Calu3 (cell line): ENCODE measurements at regions not wholly inside any gene's neighbourhood (a gene's known extent, or its start where the extent isn't known, plus 50 kb on each side); places are given as distances from the start of the nearest gene placed in this dataset.

Source experiments
- BruUV-seq: library from RNA; stranded (reverse); fragments of 400-500 nt; replicated peaks from 2 replicates; lab custom pipeline; 2021; lab: Mats Ljungman, UMichigan
- CTCF ChIA-PET: fragments of 300-600 bp; sonication (Branson Sonifier 250); formaldehyde crosslinking; loops from one replicate; lab custom pipeline; 2022; ENCODE audit warnings: antibody characterized with exemption; lab: Charles Lee
- DNase-seq: peaks from one replicate; pipeline ENCODE4 v3.0.0; 2022
- H3K27ac Mint-ChIP-seq: one replicate; pipeline ENCODE4 v1.8.0; 2022; ENCODE audit warnings: mixed read lengths; ENCODE audit not compliant: unreplicated experiment
- H3K27me3 Mint-ChIP-seq: one replicate; pipeline ENCODE4 v1.8.0; 2022; ENCODE audit warnings: mixed read lengths; ENCODE audit not compliant: unreplicated experiment
- H3K36me3 Mint-ChIP-seq: one replicate; pipeline ENCODE4 v1.8.0; 2022; ENCODE audit warnings: mild to moderate bottlenecking, moderate library complexity, mixed read lengths; ENCODE audit not compliant: insufficient read depth, unreplicated experiment
- H3K4me1 Mint-ChIP-seq: one replicate; pipeline ENCODE4 v1.8.0; 2022; ENCODE audit warnings: mild to moderate bottlenecking, low read depth, mixed read lengths; ENCODE audit not compliant: unreplicated experiment
- H3K4me3 Mint-ChIP-seq: one replicate; pipeline ENCODE4 v1.8.0; 2022; ENCODE audit warnings: mild to moderate bottlenecking, low read depth, moderate library complexity, mixed read lengths; ENCODE audit not compliant: unreplicated experiment
- H3K9me3 Mint-ChIP-seq: one replicate; pipeline ENCODE4 v1.8.0; 2022; ENCODE audit warnings: low read depth, mixed read lengths; ENCODE audit not compliant: unreplicated experiment
- CTCF ChIP-seq: fragments of 200-600 bp; IDR thresholded peaks from one replicate; pipeline ENCODE4 v1.8.0; 2022; ENCODE audit warnings: antibody characterized with exemption; ENCODE audit not compliant: unreplicated experiment
- intact Hi-C: fragments of 100-400 bp; cut with micrococcal nuclease; formaldehyde crosslinking; loops from one replicate; pipeline ENCODE4 v1.10.0; 2022; ENCODE audit not compliant: unreplicated experiment

GRCh38 chrX:6748595-6748994 is 213.7 kb upstream of the VCX3A start:
- CTCF ChIA-PET: no interaction called here
- H3K4me1 Mint-ChIP-seq: no peaks in the 10 kb centered on the region
- no peak overlapping the region for H3K27ac Mint-ChIP-seq
- no peak overlapping the region for H3K4me3 Mint-ChIP-seq
- no peak for DNase-seq
- no peak for TF ChIP-seq CTCF
- intact Hi-C loops: no loop called here
- no TSS peak for BruUV-seq
- no peaks in the 10 kb centered on the region for H3K36me3 Mint-ChIP-seq
- no peaks in the 10 kb centered on the region for H3K27me3 Mint-ChIP-seq
- H3K9me3 Mint-ChIP-seq: peaks cover 5% of the 10 kb centered on the region

DNA sequence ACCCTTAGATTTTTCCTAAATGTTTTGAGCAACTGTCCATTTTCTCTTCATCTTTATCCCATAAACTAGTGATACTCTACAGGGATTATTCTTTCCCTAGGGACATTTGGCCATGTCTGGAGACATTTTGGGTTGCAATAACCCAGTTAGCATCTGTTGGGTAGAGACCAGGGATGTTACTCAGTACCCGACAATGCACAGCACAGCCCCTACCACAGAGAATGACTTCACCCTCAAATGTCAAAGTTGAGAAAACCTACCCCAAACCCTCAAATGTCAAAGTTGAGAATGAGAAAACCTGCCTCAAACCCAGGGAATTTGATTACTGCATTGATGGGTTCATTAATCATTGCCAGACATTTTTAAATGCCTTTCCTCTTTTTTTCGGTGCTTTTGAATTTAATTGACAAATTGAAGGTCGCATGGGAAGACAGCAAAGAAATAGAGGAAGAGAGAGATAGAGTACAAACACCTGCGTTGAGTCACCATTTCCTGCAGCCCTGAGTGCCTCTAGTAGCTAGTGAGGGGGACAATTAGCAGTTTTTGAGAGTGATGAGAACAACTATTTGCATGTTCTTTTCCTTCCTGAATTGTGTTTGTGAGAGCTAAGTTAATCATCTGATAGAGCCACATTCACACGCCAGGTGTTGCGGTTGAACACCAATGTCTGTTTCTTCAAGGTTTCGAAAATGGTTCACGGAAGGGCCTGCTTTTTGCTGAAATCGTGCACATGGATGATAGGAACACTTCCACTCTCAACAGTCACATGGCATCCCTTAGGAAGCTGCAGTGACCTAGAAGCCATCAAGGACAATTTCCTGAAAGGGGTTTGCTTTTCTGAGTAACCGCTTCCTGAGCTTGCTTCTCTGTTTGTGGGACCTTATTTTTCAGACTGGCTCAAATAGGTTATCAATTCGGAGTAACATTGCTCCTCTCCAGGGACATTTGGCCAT is 203.9 kb upstream of the VCX3A start:
- Mint-ChIP-seq H3K4me1 (no peaks in the 10 kb centered on the region), H3K27me3 (no peaks in the 10 kb centered on the region), H3K36me3 (peaks cover 8% of the 10 kb centered on the region), H3K27ac (no peak overlapping the region), H3K4me3 (no peak overlapping the region), H3K9me3 (peaks cover 14% of the 10 kb centered on the region)
- CTCF ChIA-PET: no interaction called here
- DNase-seq: no peak
- TF ChIP-seq CTCF: no peak
- no TSS peak for BruUV-seq
- intact Hi-C loops: no loop called here

GRCh38 chrX:6734844-6735634 is 200.1 kb upstream of the VCX3A start:
- intact Hi-C loops: no loop called here
- DNase-seq: no peak
- TF ChIP-seq CTCF: no peak
- H3K27ac Mint-ChIP-seq: no peak overlapping the region
- H3K4me1 Mint-ChIP-seq: no peaks in the 10 kb centered on the region
- peaks cover 12% of the 10 kb centered on the region for H3K9me3 Mint-ChIP-seq
- H3K4me3 Mint-ChIP-seq: no peak overlapping the region
- CTCF ChIA-PET: no interaction called here
- H3K36me3 Mint-ChIP-seq: no peaks in the 10 kb centered on the region
- H3K27me3 Mint-ChIP-seq: no peaks in the 10 kb centered on the region
- BruUV-seq: no TSS peak

DNA sequence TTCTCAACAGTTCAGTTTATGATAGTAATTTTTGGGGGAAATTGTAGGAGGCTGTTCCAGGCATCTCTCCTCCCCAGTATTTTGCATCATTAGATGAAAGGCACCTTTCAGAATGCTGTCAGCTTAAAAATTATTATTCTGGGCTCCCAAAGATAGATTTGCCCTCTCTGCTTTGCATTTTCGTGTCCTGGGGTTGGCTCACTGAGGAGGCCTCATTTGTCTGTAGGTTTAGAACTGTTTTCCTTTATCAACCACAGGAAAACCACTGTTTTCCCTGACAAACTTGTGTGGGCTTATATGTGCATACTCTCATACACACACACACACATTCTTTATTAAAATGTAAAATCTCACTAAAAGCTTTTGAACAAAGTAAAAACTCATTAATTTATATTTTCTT is 197.2 kb upstream of the VCX3A start:
- H3K27ac Mint-ChIP-seq: no peak overlapping the region
- intact Hi-C loops: no loop called here
- DNase-seq: no peak
- TF ChIP-seq CTCF: no peak
- no peaks in the 10 kb centered on the region for H3K36me3 Mint-ChIP-seq
- H3K9me3 Mint-ChIP-seq: peaks cover 11% of the 10 kb centered on the region
- H3K27me3 Mint-ChIP-seq: no peaks in the 10 kb centered on the region
- no TSS peak for BruUV-seq
- H3K4me3 Mint-ChIP-seq: no peak overlapping the region
- H3K4me1 Mint-ChIP-seq: no peaks in the 10 kb centered on the region
- CTCF ChIA-PET: no interaction called here
